Activated CD4-positive, alpha-beta T cell treated with anti-CD3 and anti-CD28 coated beads, Interleukin-2, Interleukin-4, amounts not matched to agents 100 ng/mL and 50 ng/mL, durations not matched to agents 16 hours and 8 hours (primary cell): ENCODE measurements at regions not wholly inside any gene's neighbourhood (a gene's known extent, or its start where the extent isn't known, plus 50 kb on each side); places are given as distances from the start of the nearest gene placed in this dataset.

Experiments used
- DNase-seq: peaks from one replicate; pipeline ENCODE4 v3.0.0-alpha.2; 2020; ENCODE audit warnings: low spot score

- no peak for DNase-seq
Observed at GRCh38 chr10:29962166-29962850, 97.1 kb downstream of the JCAD start.

DNA sequence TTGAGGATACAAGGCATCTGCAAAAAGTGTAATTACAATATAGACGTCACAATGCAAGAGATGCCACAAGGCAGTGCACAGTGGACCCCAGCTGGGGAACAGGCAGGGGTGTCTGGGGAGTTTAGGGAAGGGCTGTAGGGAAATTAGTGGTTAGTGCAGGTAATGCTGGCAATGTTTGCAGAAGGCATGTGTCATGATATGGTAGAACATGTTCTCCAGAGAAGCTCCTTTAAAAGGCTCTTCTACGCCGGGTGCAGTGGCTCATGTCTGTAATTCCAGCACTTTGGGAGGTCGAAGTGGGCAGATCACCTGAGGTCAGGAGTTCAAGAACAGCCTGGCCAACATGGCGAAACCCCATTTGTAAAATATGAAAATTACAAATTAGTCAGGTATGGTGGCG lies 98.0 kb downstream of the JCAD start:
- DNase-seq: no peak

DNA sequence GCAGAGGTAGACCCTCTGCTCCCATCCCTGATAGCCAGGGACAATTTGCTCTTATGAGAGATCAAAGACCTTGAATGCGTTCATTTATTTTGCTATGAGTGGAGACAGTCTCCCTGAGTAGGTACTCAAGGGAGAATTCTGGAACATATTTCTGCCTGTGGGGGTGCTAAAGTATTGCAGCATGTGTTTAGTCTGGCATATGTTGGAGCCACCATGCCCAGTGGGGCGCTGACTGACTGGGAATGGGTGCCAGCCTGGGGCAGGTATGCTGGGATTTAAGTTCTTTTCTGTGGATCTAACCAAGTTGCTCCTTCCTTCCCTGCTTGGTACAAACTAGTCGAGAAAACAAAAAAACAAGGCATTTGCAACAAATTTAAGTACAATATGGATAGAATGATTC lies 99.1 kb downstream of the JCAD start:
- DNase-seq: no peak

GRCh38 chr10:29959586-29959985 lies 99.8 kb downstream of the JCAD start:
- DNase-seq: no peak

DNA sequence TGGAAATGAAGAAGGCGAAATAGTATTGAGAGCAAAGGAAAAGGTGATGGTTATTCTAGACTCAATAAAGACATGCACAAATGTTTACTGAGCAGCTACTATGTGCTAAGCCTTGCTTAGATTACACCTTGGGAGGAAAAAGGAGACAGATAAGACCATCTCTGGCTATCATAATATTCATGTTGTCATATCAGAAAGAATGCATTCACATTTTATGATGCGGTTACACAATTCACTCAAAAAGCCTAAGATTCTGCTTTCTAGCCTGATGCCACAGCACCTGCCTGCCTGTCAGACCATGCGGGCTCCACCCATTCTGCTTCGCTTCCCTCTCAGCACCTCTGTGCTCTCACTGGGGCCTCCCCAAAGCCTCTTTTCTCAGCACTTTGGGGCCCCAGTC lies 100.9 kb downstream of the JCAD start:
- DNase-seq: no peak

GRCh38 chr10:29957907-29958331 lies 101.5 kb downstream of the JCAD start:
- no peak for DNase-seq

GRCh38 chr10:29957236-29957635 lies 102.2 kb downstream of the JCAD start:
- DNase-seq: no peak

GRCh38 chr10:29956335-29956924 lies 103.0 kb downstream of the JCAD start:
- no peak for DNase-seq

DNA sequence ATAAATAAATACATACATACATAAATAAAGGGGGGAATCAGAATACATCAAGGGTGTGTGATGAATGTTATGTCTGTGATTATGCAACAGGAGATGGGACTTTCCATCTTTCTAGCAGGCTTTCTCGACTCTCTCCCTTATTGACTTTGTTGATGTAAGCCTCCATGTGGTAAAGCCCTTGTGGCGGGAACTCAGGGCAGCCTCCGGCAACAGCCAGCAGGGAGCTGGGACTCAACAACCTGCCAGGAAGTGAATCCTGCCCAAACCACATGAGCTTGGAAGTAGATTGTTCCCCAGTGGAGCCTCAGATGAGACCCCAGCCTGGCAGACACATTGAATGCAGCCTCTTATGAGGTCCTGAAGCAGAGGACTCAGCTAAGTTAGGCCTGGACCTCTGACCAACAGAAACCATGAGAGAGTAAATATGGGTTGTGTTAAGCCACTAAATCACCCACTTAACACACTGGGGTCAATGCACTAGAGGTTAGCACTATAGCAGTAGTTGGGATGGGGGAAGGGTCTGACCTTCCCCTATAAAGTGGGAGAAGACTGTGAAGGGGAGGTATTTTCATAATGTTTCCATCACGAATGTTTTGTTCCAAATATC lies 104.0 kb downstream of the JCAD start:
- DNase-seq: no peak

- DNase-seq: no peak
Observed at GRCh38 chr10:29951441-29951931, 107.9 kb downstream of the JCAD start.

DNA sequence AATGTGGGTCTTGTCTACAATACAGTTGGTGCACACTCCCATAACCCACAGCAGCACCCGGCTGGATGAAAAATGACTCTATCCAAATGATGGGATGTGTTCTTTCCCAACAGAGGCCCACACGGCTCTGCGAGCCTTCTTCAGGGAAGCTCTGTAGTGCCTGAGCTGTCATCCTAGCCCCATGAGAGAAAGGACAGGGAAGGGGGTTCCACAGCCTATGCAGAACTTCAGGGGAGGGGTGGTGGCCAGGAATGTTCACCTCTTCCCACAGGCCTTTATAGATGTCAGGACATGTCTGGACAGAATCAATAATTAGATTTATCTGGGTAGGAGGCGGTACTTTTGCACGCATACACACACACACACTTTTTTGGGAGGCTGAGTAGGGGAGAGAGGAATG lies 109.0 kb downstream of the JCAD start:
- no peak for DNase-seq

DNA sequence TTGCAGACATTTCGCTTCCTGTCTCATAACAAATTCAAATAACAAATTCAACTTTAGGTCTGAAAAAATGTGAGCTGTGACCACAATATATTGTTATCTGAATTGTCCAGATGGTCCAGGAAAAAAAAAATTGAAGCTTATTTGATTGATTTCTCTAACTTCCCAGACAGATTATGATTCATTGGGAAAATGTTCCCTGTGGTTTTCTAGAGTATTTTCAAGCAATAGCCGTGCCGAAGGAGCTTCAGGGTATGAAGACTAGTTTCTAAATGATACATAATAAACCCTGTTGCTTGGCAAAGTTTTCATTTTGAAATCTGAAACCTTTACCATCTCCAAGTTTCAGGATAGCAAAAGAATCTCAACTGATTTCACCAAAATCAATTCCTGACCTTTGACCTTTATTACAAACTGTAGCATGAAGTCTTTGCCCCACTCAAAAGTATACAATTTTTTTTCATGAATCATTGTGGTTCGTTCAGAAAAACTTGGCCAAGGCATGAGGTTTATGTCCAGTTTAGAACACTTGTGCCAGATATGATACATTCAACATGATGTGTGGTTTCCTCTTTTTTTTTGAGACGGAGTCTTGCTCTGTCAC lies 109.9 kb downstream of the JCAD start:
- peak; percentile 37 for DNase-seq

DNA sequence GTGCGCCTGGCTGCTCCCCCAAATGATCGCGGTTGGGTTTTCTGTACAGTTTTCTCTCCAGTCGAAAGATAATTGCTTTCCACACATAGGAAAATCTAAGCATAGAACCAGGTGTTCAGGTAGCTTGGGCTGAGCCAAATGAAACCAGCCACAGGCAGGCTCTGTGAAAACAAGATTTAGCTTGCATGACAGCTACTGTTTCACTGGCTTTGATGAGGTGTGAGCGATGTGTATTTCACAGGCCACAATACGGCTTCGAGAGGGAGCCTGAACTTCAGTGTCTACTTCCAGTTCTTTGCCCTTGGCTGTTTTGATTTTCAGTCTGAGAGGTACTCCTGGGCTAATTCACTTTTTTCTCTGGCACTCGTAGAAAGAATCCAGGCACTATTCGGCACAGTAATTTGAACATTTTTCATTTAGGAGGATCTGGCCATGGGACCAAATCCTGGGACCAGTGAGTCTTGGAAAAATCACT lies 110.5 kb downstream of the JCAD start:
- DNase-seq: peak; percentile 43

DNA sequence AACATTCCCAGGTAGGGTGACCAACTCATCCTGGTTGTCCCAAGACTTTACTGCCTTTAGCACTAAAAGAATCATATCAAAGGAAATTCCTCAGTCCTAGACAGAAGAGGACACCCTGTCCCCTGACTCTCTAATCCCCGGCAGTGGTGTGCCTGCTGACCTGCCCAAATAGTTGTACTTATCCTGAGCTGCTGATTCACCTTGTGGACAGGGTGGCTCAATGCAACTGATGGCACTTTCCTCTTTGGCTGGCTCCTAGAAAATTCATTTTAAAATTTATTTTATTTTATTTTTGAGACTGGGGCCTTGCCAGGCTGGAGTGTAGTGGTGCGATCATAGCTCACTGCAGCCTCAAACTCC lies 111.7 kb downstream of the JCAD start:
- no peak for DNase-seq

DNA sequence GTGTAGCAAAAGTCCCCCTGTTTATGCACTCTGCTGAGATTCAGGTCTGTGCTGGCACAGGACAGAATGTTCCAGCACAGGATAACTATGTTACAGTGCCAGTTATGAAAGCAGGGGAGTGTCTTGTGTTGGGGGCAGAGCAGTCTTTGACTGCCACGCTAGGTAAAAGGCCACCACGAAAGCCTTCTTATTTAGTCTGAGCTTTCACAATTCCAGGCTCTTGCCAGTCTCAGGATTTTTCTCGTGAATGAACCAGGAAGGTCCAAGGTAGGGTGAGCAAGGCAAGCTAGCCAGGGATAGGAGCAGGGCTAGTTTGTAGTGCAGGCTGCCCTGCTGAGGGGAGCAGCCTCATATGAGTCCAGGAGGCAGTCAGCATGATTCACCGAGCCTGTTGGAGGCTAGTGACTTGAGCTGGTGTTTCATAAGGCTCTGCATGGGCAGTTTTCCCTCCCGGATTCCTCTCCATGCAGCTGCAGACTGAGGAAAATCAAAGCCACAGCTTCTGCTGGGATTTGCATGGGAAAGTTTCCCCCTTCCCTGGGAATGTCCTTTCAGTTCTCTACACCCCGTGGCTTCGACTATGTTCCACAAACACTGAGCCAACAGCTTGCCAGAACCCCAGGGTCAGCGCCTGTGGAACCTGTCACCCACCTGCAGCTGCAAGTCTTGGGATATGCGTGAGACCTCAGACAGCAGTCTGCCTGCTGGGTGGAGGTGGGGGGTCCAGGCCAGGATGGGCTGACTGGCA lies 112.3 kb downstream of the JCAD start:
- no peak for DNase-seq

DNA sequence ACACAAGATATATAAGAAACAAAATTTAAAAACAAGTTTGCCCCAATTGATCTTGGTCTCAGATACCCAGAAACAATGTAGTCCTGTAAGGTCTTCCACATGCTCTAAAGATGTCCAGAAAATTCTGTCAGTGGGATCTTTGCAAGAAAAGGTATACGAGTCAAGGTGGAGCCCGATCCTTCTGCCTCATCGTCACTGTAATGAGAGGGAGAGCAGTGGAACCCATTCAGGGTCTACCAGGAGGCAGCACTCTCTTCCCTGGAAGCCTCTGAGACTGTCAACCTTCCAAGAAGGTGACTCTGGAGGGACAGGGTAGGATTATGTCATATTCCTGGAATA lies 112.8 kb downstream of the JCAD start:
- DNase-seq: no peak

- DNase-seq: no peak
Observed at GRCh38 chr10:29941476-29941875, 117.9 kb downstream of the JCAD start.

DNA sequence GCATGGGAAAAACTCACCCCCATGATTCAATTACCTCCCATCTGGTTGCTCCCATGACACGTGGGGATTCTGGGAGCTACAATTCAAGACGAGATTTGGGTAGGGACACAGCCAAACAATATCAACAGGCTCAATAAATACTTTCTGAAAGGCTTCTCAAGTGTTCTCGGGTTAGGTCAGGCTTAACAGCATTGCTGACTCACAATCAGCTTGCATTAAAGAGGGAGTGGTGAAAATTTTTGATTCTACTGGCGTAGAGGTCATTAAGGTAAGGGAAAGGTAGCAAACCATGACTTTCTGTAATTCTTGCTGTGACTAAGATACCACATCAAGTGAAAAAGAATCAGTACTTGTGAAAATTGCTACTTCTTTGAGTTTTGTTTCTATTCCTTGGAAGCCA lies 126.4 kb downstream of the JCAD start:
- DNase-seq: no peak

GRCh38 chr10:29931833-29932232 lies 127.6 kb downstream of the JCAD start:
- no peak for DNase-seq

- no peak for DNase-seq
Observed at GRCh38 chr10:29929006-29929405, 130.4 kb downstream of the JCAD start.

- no peak for DNase-seq
Observed at GRCh38 chr10:29926693-29927048, 132.7 kb downstream of the JCAD start.
